ENCODE measurements at regions not wholly inside any gene's neighbourhood (a gene's known extent, or its start where the extent isn't known, plus 50 kb on each side); places are given as distances from the start of the nearest gene placed in this dataset.

DNA sequence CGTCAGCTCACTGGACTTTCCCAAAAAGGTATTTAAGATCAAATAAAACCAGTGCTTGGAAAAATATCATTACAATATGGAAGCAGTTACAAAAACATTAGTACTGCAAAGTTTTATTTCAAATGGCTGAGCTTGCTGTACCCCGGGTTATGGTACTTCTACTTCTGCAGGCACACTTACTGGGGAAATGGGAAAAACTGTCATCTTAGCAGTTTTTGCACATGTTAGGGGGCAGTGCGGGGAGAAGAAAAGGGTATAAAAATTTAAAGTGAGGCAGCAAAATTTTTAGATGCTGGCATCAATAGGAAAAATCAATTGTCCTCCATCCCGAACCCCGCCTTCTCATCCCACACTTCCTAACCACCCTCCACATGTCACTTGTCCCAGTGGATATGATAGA is 133.4 kb downstream of the ATG4C start:
- H3K27ac Mint-ChIP-seq = no peak overlapping the region
- no peaks in the 10 kb centered on the region for H3K9me3 Mint-ChIP-seq
- H3K4me3 Mint-ChIP-seq = no peak overlapping the region
- H3K27me3 Mint-ChIP-seq (ENCODE audit: low read depth) = no peaks in the 10 kb centered on the region
- H3K4me1 Mint-ChIP-seq (ENCODE audit: low read depth) = no peaks in the 10 kb centered on the region
- no peak for DNase-seq (ENCODE audit: low spot score)
- no peaks in the 10 kb centered on the region for H3K36me3 Mint-ChIP-seq (ENCODE audit: low read depth)

DNA sequence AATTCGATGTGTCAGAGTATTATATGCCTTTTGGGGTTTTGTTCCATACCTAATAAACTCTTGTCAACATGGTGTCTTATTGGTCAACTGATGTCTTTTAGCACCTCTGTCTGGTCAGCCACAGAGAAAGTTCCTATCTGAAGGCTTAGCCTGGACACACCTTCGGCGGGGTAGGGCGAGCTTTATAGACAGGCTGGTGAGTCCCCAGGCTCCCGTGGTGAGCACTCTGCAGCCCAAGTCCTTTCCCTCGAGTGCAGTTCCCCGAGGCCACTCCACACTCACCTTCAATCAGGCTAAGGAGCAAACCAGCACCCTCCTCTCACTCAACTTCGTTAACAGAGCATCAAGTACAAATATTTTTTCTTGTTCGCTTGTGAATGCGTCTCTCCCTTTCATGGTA is 133.9 kb downstream of the ATG4C start:
- DNase-seq (ENCODE audit: low spot score) = no peak
- Mint-ChIP-seq H3K36me3 (ENCODE audit: low read depth) (no peaks in the 10 kb centered on the region), H3K27ac (no peak overlapping the region), H3K27me3 (ENCODE audit: low read depth) (no peaks in the 10 kb centered on the region), H3K9me3 (no peaks in the 10 kb centered on the region), H3K4me3 (no peak overlapping the region), H3K4me1 (ENCODE audit: low read depth) (no peaks in the 10 kb centered on the region)

DNA sequence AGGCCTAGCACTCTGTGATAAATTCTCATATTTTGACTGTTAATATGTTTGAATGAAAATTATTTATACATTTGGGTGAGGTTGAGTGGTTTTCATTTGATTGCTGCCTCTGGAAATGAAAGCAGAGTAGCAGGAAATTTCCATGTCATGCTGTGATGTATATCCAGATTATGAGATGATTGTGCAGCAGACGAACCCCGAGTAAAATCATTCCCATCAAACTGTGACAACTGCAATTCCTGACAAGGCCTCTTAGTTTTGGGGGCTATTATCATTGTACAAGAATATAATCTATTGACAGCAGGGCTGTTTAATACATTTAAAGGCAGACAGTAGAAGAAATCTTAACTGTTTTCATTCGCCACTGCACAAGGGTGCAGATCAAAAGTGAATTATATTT is 134.8 kb downstream of the ATG4C start:
- H3K36me3 Mint-ChIP-seq (ENCODE audit: low read depth) = no peaks in the 10 kb centered on the region
- H3K4me3 Mint-ChIP-seq = no peak overlapping the region
- no peaks in the 10 kb centered on the region for H3K27me3 Mint-ChIP-seq (ENCODE audit: low read depth)
- H3K4me1 Mint-ChIP-seq (ENCODE audit: low read depth) = no peaks in the 10 kb centered on the region
- no peaks in the 10 kb centered on the region for H3K9me3 Mint-ChIP-seq
- no peak overlapping the region for H3K27ac Mint-ChIP-seq
- no peak for DNase-seq (ENCODE audit: low spot score)

DNA sequence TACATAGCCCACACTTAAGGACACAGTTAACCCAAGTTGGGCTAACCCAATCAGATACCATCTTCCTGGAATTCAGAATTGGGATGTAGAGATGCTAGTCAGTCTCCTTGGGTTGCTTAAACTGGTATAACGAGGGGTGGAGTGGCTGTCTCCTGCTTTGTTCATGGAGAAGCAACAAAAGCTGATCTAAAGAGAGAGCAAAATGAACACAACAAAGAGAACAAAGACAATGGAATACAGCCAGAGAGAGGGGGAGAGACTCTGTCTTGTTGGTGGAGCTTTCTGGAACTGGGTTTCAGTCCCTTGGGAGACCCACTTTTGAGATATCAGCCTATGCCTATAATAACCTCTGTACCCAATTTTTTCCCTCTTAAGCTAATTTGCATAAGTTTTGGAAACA is 138.1 kb downstream of the ATG4C start:
- H3K27ac Mint-ChIP-seq = no peak overlapping the region
- H3K27me3 Mint-ChIP-seq (ENCODE audit: low read depth) = no peaks in the 10 kb centered on the region
- no peaks in the 10 kb centered on the region for H3K9me3 Mint-ChIP-seq
- no peaks in the 10 kb centered on the region for H3K4me1 Mint-ChIP-seq (ENCODE audit: low read depth)
- no peak overlapping the region for H3K4me3 Mint-ChIP-seq
- H3K36me3 Mint-ChIP-seq (ENCODE audit: low read depth) = no peaks in the 10 kb centered on the region
- DNase-seq (ENCODE audit: low spot score) = no peak

DNA sequence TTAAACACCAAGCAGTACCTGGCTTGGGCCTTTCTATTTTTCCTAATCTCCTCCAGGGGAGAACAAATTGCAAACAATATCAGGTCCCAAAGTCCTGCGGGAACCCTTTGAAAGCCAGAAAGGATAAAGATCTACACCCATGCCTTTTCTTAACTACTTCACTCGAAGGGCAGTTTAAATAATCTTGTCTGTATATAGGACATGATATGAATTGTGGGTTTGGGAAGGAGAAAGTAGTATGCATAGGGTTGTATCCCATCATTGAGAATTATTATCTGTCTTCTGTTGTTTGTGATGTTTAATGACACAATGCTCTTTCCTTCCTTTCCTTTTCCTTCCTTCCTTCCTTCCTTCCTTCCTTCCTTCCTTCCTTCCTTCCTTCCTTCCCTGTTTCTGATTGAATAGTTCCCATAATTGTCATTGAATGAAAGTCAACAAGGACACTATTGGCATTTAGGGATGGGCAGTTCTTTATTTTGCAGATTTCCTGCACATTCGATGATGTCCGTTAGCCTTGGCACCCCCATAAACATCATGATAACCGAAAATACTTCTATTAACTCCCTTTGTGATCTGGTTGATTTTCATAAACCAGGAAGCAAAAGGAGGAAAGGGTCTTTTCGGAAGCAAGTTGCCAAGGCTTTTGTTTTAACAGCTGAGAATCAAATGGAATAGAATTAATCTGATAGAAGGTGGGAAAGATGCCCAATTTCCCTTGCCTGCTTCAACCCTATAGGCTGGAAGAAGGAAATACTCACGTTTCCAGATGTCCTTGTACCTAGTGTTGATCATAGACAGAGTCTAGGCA is 141.3 kb downstream of the ATG4C start:
- Mint-ChIP-seq H3K9me3 (no peaks in the 10 kb centered on the region), H3K4me3 (no peak overlapping the region), H3K4me1 (ENCODE audit: low read depth) (no peaks in the 10 kb centered on the region), H3K36me3 (ENCODE audit: low read depth) (no peaks in the 10 kb centered on the region), H3K27ac (no peak overlapping the region), H3K27me3 (ENCODE audit: low read depth) (no peaks in the 10 kb centered on the region)
- no peak for DNase-seq (ENCODE audit: low spot score)

DNA sequence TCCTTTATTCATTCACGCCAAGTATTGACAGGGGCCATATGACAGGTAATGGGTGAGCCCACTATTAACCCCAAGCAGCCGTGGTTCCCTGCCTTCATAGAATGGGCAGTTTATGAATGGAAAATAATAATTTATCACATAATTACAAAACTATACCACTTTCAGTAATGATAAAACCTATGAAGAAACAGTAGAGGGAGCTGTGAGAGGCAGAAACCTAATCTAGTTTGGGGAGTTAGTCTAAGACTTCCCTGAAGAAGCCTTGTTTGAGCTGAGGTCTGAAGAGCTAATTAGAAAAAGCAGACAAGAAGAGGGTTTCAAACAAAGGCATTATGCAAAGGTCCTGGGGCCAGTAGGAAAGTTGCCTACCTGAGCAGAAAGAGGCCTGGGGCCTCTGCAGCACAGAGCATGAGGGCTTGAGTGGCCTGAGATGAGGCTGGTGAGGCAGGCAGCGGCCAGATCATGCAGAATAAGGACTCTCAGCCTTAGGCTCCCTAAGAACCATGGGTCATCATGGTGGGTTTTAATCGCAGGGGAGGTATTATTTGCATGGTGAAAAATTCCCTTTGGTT is 142.8 kb downstream of the ATG4C start:
- no peak overlapping the region for H3K27ac Mint-ChIP-seq
- no peaks in the 10 kb centered on the region for H3K9me3 Mint-ChIP-seq
- H3K4me1 Mint-ChIP-seq (ENCODE audit: low read depth) = no peaks in the 10 kb centered on the region
- no peak for DNase-seq (ENCODE audit: low spot score)
- H3K27me3 Mint-ChIP-seq (ENCODE audit: low read depth) = peaks cover 3% of the 10 kb centered on the region
- H3K4me3 Mint-ChIP-seq = no peak overlapping the region
- H3K36me3 Mint-ChIP-seq (ENCODE audit: low read depth) = no peaks in the 10 kb centered on the region

DNA sequence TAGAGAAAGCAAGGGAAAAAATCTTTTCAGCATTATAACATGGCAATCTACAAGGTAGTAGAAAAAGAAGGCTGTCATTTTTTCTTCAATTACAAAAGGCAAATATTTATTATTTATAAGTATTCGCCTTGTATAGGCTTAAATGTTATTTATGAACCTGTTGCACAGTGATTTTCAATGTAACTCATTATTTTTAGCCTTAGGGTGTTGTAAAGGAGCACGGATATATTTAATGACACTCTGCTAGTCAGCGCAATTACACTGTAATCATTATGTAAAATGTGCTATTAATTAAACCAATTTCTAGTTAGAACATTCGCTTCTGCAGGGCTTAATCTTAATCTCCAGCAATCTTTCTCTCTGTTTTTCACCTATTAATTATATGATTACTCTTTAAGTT is 145.0 kb downstream of the ATG4C start:
- Mint-ChIP-seq H3K9me3 (no peaks in the 10 kb centered on the region), H3K27me3 (ENCODE audit: low read depth) (peaks cover 3% of the 10 kb centered on the region), H3K27ac (no peak overlapping the region), H3K4me3 (no peak overlapping the region), H3K36me3 (ENCODE audit: low read depth) (no peaks in the 10 kb centered on the region), H3K4me1 (ENCODE audit: low read depth) (no peaks in the 10 kb centered on the region)
- DNase-seq (ENCODE audit: low spot score) = no peak

DNA sequence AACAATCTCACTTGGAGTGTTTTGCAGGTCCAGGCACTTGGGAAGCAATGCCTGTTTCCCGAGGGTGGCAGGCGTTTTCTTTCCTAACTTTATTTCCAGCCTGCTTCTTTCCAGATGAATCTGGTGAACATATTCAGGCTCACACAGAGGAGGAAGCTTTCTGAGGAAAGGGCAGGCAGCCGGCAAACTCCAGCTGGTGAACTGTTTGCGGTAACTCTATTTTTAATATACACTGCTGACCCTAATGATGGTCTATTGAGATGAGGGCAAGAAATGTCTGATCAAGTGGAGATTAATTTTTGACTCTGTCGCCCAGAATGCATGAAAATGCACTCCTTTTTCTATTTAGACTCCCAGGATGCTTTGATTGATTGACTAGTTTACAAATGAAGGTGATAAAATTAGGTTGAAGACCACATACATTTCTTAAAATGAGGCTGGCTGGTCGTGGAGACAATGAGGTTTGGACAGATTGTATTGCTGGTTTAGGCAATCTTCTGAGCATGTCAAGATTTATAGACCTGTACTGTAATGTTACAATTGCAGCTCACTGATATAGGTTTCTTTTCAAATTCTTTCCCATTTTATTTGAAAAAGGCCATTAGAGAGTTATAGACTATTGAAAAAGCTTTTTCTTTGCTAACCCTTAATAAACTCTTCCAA is 153.8 kb downstream of the ATG4C start:
- H3K4me3 Mint-ChIP-seq = no peak overlapping the region
- no peaks in the 10 kb centered on the region for H3K4me1 Mint-ChIP-seq (ENCODE audit: low read depth)
- H3K27ac Mint-ChIP-seq = no peak overlapping the region
- H3K36me3 Mint-ChIP-seq (ENCODE audit: low read depth) = no peaks in the 10 kb centered on the region
- DNase-seq (ENCODE audit: low spot score) = no peak
- H3K27me3 Mint-ChIP-seq (ENCODE audit: low read depth) = peaks cover 6% of the 10 kb centered on the region
- no peaks in the 10 kb centered on the region for H3K9me3 Mint-ChIP-seq

DNA sequence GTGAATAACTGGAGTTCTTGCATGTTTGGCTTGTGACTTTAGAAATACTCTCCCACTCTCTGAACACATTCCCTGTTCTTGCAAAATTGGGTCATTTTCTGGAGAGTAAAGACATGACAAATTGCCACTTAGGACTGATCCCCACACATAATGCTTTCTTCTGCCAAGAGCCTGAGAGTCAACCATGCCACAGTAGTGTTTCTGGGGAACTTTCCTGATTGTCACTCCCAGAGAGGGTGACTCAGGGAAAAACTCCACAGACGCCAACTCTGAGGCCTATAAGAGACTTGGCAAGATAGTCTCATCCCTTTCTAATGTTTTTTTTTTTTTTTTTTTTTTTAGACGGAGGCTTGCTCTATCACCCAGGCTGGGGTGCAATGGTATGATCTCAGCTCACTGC is 157.8 kb downstream of the ATG4C start:
- Mint-ChIP-seq H3K27me3 (ENCODE audit: low read depth) (peaks cover 4% of the 10 kb centered on the region), H3K4me3 (no peak overlapping the region), H3K36me3 (ENCODE audit: low read depth) (no peaks in the 10 kb centered on the region), H3K4me1 (ENCODE audit: low read depth) (no peaks in the 10 kb centered on the region), H3K27ac (no peak overlapping the region), H3K9me3 (no peaks in the 10 kb centered on the region)
- DNase-seq (ENCODE audit: low spot score) = no peak

DNA sequence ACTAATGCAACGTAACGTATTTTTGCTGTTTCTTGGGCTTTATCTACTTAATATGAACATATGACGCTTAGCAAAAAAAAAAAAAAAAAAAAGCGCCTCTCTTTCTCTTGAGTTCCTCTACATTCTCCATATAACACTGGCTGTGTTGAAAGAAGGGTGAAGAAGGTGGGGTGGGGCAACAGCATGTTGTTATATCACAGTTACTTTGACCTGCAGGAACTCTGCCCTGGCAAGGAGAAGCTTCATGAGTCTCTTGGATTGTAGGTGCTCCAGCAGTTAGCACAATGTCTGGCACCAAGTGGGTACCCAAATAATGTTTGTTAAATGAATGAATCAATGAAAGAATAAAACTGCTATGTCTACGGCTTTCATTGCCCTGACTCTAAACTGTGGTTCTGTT is 162.6 kb downstream of the ATG4C start:
- H3K4me1 Mint-ChIP-seq (ENCODE audit: low read depth) = no peaks in the 10 kb centered on the region
- no peaks in the 10 kb centered on the region for H3K27me3 Mint-ChIP-seq (ENCODE audit: low read depth)
- H3K36me3 Mint-ChIP-seq (ENCODE audit: low read depth) = no peaks in the 10 kb centered on the region
- H3K27ac Mint-ChIP-seq = no peak overlapping the region
- H3K4me3 Mint-ChIP-seq = no peak overlapping the region
- no peak for DNase-seq (ENCODE audit: low spot score)
- no peaks in the 10 kb centered on the region for H3K9me3 Mint-ChIP-seq

DNA sequence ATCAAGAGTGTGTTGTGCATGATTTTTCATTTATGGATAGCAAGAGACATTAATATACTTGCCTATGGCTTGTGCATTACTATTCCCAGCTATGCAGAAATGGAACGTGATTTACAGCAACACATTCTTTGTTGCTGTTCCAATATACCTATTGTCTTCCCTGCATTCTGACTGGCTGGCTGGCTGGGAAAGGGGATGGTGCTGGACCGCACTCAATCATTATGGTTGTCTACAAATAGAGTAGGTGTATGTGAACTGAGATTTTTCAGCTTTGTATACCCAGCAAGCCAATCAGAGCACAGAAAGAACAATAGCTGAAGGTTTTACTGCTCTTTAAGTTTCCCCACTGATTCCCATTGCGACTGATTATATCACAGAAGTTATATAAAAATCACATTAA is 167.5 kb downstream of the ATG4C start:
- no peaks in the 10 kb centered on the region for H3K9me3 Mint-ChIP-seq
- H3K27me3 Mint-ChIP-seq (ENCODE audit: low read depth) = no peaks in the 10 kb centered on the region
- no peak for DNase-seq (ENCODE audit: low spot score)
- no peak overlapping the region for H3K4me3 Mint-ChIP-seq
- H3K4me1 Mint-ChIP-seq (ENCODE audit: low read depth) = no peaks in the 10 kb centered on the region
- no peaks in the 10 kb centered on the region for H3K36me3 Mint-ChIP-seq (ENCODE audit: low read depth)
- no peak overlapping the region for H3K27ac Mint-ChIP-seq

DNA sequence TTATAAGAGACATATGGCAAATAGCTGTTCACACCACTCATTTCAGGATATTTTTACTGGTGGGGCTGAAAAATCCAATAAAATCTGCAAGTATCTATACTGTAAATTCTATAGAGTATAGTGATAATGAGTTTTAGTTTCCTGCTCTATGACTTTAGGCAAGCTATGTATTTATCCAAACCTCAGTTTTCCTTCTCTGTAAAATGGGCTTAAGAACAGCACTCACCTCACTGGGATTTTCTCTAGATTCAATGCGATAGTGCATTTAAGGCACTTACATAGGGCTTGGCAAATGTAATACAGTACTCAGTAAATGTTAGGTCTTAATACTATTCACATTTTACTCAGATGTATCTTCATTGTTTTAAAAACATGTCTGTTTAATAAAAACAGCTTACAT is 168.7 kb downstream of the ATG4C start:
- DNase-seq (ENCODE audit: low spot score) = no peak
- Mint-ChIP-seq H3K27me3 (ENCODE audit: low read depth) (no peaks in the 10 kb centered on the region), H3K27ac (no peak overlapping the region), H3K4me3 (no peak overlapping the region), H3K36me3 (ENCODE audit: low read depth) (no peaks in the 10 kb centered on the region), H3K4me1 (ENCODE audit: low read depth) (no peaks in the 10 kb centered on the region), H3K9me3 (no peaks in the 10 kb centered on the region)

DNA sequence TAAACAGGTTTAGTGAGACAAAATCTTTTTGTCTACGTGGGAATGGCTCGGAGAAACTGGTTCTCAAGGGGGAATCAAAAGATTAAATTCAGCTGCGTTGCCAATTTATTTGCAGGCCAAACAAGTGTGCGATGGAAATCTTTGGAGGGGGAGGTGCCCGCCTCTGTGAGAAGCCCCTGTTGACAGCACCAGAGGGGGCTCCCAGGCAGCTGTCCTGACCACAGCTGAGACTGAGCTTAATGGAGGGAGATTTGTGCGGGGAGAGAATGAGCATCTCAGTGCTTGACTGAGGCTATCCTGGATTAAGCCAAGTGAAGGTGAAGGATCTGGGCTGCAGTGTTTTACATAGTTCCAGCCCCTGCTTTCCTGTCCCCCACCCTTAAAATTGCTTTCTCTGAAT is 169.7 kb downstream of the ATG4C start:
- peaks cover 3% of the 10 kb centered on the region for H3K27me3 Mint-ChIP-seq (ENCODE audit: low read depth)
- DNase-seq (ENCODE audit: low spot score) = no peak
- H3K36me3 Mint-ChIP-seq (ENCODE audit: low read depth) = no peaks in the 10 kb centered on the region
- H3K9me3 Mint-ChIP-seq = no peaks in the 10 kb centered on the region
- H3K4me3 Mint-ChIP-seq = no peak overlapping the region
- no peaks in the 10 kb centered on the region for H3K4me1 Mint-ChIP-seq (ENCODE audit: low read depth)
- H3K27ac Mint-ChIP-seq = no peak overlapping the region

DNA sequence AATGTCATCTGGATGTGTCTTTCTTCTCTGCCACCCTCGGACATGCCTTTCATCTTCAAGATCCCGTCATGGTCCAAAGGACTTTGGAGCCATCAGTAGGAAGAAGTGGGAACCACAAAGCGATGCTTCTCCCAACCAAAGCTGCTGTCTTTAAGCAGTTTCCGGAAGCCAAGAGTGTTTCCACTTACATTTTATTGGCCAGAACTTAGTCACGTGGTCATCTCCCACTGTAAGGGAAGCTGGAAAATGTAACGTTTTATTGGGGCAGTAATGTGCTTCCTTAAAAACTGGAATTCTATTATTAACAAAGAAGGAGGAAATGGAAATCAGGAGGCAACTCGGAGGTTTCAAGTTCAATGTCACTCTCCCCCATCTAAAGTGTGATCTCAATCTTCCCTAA is 170.8 kb downstream of the ATG4C start:
- no peak for DNase-seq (ENCODE audit: low spot score)
- no peak overlapping the region for H3K4me3 Mint-ChIP-seq
- no peaks in the 10 kb centered on the region for H3K9me3 Mint-ChIP-seq
- H3K27me3 Mint-ChIP-seq (ENCODE audit: low read depth) = peaks cover 3% of the 10 kb centered on the region
- no peaks in the 10 kb centered on the region for H3K36me3 Mint-ChIP-seq (ENCODE audit: low read depth)
- no peaks in the 10 kb centered on the region for H3K4me1 Mint-ChIP-seq (ENCODE audit: low read depth)
- no peak overlapping the region for H3K27ac Mint-ChIP-seq

Data from T-helper 2 cell treated with Interferon-gamma antibody and Interleukin-4, amounts not matched to agents 5 μg/mL and 100 μg/mL, for 36 hours (primary cell).